ENCODE measurements at regions not wholly inside any gene's neighbourhood (a gene's known extent, or its start where the extent isn't known, plus 50 kb on each side); places are given as distances from the start of the nearest gene placed in this dataset.

DNA sequence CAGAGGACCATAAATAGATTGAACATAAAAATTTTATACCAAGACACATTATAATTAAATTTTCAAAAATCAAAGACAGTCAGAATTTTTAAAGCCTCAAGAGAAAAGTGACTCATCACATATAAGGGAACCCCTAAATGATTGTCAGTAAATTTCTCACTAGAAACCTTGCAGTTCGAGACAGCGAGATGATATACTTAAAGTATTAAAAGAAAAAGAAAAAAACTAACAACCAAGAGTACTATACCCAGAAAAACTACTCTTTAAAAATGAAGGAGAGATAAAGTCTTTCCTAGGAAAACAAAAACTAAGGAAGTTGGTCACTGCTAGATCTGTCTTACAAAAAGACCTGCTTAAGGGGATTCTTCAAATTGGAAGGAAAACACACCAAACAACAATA is 251.4 kb upstream of the MSX2 start:
- TF ChIP-seq, protein P1, sequence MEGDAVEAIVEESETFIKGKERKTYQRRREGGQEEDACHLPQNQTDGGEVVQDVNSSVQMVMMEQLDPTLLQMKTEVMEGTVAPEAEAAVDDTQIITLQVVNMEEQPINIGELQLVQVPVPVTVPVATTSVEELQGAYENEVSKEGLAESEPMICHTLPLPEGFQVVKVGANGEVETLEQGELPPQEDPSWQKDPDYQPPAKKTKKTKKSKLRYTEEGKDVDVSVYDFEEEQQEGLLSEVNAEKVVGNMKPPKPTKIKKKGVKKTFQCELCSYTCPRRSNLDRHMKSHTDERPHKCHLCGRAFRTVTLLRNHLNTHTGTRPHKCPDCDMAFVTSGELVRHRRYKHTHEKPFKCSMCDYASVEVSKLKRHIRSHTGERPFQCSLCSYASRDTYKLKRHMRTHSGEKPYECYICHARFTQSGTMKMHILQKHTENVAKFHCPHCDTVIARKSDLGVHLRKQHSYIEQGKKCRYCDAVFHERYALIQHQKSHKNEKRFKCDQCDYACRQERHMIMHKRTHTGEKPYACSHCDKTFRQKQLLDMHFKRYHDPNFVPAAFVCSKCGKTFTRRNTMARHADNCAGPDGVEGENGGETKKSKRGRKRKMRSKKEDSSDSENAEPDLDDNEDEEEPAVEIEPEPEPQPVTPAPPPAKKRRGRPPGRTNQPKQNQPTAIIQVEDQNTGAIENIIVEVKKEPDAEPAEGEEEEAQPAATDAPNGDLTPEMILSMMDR (conservative IDR thresholded peaks at IDR 0.05 in 1 of 2, IDR thresholded peaks at IDR 0.05 in 1 of 2; ENCODE audit: low read depth in 1 of 2, low read length in 2 of 2), result no peak
- no peak for TF ChIP-seq EZH2 (IDR thresholded peaks at IDR 0.05; ENCODE audit: low read length, missing control alignments)
